ENCODE measurements at regions not wholly inside any gene's neighbourhood (a gene's known extent, or its start where the extent isn't known, plus 50 kb on each side); places are given as distances from the start of the nearest gene placed in this dataset.

DNA sequence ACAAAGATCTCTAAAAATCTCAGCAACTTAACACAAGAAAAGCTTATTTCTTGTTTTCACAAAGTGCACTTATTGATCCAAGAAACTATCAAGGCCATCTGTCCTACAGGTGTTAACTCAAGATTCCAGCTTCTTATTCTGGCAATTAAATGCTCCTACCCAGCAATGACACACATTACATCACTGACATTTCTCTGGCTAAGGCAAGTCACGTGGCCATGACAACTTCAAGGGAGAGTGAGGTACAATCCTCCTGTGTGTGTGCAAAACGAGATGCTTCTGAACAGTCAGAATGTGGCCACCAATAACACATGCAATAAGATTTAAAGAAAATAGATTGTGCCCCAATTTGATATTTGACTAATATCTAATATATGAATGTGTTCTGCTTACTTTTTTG is 169.3 kb upstream of the BTBD3 start:
- Histone ChIP-seq H3K4me3 (no peak overlapping the region), H3K27me3 (no peaks in the 10 kb centered on the region), H3K4me1 (no peaks in the 10 kb centered on the region), H3K36me3 (no peaks in the 10 kb centered on the region), H3K27ac (no peak overlapping the region), H3K9me3 (no peaks in the 10 kb centered on the region)
- ATAC-seq = no peak
- 45 to 50% methylated on average over 2 of the region's 2 CpGs for whole genome bisulfite sequencing, 2 donors (ENCODE audit: low coverage in 1 of 2)
- TF ChIP-seq CTCF (IDR thresholded peaks at IDR 0.05) (no peak), POLR2AphosphoS5 (IDR thresholded peaks at IDR 0.05) (no peak), POLR2A (IDR thresholded peaks at IDR 0.05) (no peak), EP300 (IDR thresholded peaks at IDR 0.05) (no peak)

- Histone ChIP-seq H3K4me3 (no peak overlapping the region), H3K27ac (no peak overlapping the region), H3K36me3 (no peaks in the 10 kb centered on the region), H3K4me1 (no peaks in the 10 kb centered on the region), H3K27me3 (no peaks in the 10 kb centered on the region), H3K9me3 (no peaks in the 10 kb centered on the region)
- no peak for ATAC-seq
- TF ChIP-seq POLR2AphosphoS5 (IDR thresholded peaks at IDR 0.05) (no peak), CTCF (IDR thresholded peaks at IDR 0.05) (no peak), POLR2A (IDR thresholded peaks at IDR 0.05) (no peak), EP300 (IDR thresholded peaks at IDR 0.05) (no peak)
- 88 to 100% methylated on average over 2 of the region's 2 CpGs for WGBS, 2 donors (ENCODE audit: low coverage in 1 of 2)
These were observed 165.4 kb upstream of the BTBD3 start for GRCh38 chr20:11752336-11752735.

GRCh38 chr20:11753155-11753554 is 164.5 kb upstream of the BTBD3 start:
- no peak overlapping the region for H3K27ac ChIP-seq
- no peak for ATAC-seq
- 72 to 100% methylated on average over 2 of the region's 2 CpGs for WGBS, 2 donors (ENCODE audit: low coverage in 1 of 2)
- TF ChIP-seq POLR2A (IDR thresholded peaks at IDR 0.05) (no peak), CTCF (IDR thresholded peaks at IDR 0.05) (no peak), EP300 (IDR thresholded peaks at IDR 0.05) (no peak), POLR2AphosphoS5 (IDR thresholded peaks at IDR 0.05) (no peak)
- no peaks in the 10 kb centered on the region for H3K9me3 ChIP-seq
- H3K4me3 ChIP-seq = no peak overlapping the region
- no peaks in the 10 kb centered on the region for H3K36me3 ChIP-seq
- H3K27me3 ChIP-seq = no peaks in the 10 kb centered on the region
- H3K4me1 ChIP-seq = no peaks in the 10 kb centered on the region

GRCh38 chr20:11754451-11754850 is 163.2 kb upstream of the BTBD3 start:
- Histone ChIP-seq H3K27ac (no peak overlapping the region), H3K36me3 (no peaks in the 10 kb centered on the region), H3K9me3 (no peaks in the 10 kb centered on the region), H3K27me3 (no peaks in the 10 kb centered on the region), H3K4me1 (no peaks in the 10 kb centered on the region), H3K4me3 (no peak overlapping the region)
- TF ChIP-seq CTCF (IDR thresholded peaks at IDR 0.05) (no peak), POLR2A (IDR thresholded peaks at IDR 0.05) (no peak), EP300 (IDR thresholded peaks at IDR 0.05) (no peak), POLR2AphosphoS5 (IDR thresholded peaks at IDR 0.05) (no peak)
- 48 to 59% methylated on average over 4 of the region's 4 CpGs for WGBS, 2 donors (ENCODE audit: low coverage in 1 of 2)
- no peak for ATAC-seq

GRCh38 chr20:11755071-11755841 is 162.4 kb upstream of the BTBD3 start:
- no peak overlapping the region for H3K4me3 ChIP-seq
- no peak overlapping the region for H3K27ac ChIP-seq
- no peaks in the 10 kb centered on the region for H3K36me3 ChIP-seq
- no peaks in the 10 kb centered on the region for H3K9me3 ChIP-seq
- WGBS, 2 donors (ENCODE audit: low coverage in 1 of 2) = 42 to 44% methylated on average over 6 of the region's 6 CpGs
- TF ChIP-seq CTCF (IDR thresholded peaks at IDR 0.05) (no peak), EP300 (IDR thresholded peaks at IDR 0.05) (no peak), POLR2A (IDR thresholded peaks at IDR 0.05) (no peak), POLR2AphosphoS5 (IDR thresholded peaks at IDR 0.05) (no peak)
- H3K4me1 ChIP-seq = no peaks in the 10 kb centered on the region
- no peaks in the 10 kb centered on the region for H3K27me3 ChIP-seq
- ATAC-seq = no peak
